CD14-positive monocyte (primary cell): ENCODE measurements at regions not wholly inside any gene's neighbourhood (a gene's known extent, or its start where the extent isn't known, plus 50 kb on each side); places are given as distances from the start of the nearest gene placed in this dataset.

ENCODE experiments used
- DNase-seq, 3 donors: peaks; one replicate each; pipeline ENCODE4 v3.0.0-alpha.2; 2011 to 2022
- H2AFZ ChIP-seq: 2 replicates; pipeline ENCODE4 v1.6.0; 2012; ENCODE audit warnings: mild to moderate bottlenecking, low read depth, low read length, inconsistent platforms; ENCODE audit not compliant: insufficient read depth, poor library complexity, severe bottlenecking
- H3K27ac ChIP-seq, 2 donors: 1 replicate in 1 of 2; 2 replicates in 1 of 2; pipeline ENCODE4 v1.5.1; 2012 to 2013; ENCODE audit warnings: low read length in 2 of 2, control low read depth in 1 of 2, inconsistent platforms in 1 of 2, low read depth in 1 of 2, mild to moderate bottlenecking in 1 of 2
- H3K27me3 ChIP-seq, 2 donors: one replicate each; pipeline versions ENCODE4 v1.6.0 to v1.6.1; 2011 to 2013; ENCODE audit warnings: low read length in 2 of 2; ENCODE audit not compliant: control insufficient read depth in 2 of 2, insufficient read depth in 2 of 2
- H3K36me3 ChIP-seq, 2 donors: replicated peaks in 1 of 2; 1 replicate in 1 of 2; 2 replicates in 1 of 2; pipeline versions ENCODE4 v1.5.1 to v1.6.1; 2012 to 2013; ENCODE audit warnings: low read length in 2 of 2, control low read depth in 1 of 2, inconsistent platforms in 1 of 2, mild to moderate bottlenecking in 1 of 2; ENCODE audit not compliant: insufficient read depth in 2 of 2, control insufficient read depth in 1 of 2
- H3K4me1 ChIP-seq, 2 donors: 1 replicate in 1 of 2; 2 replicates in 1 of 2; pipeline versions ENCODE4 v1.5.1 to v1.6.1; 2012 to 2013; ENCODE audit warnings: low read length in 2 of 2, control low read depth in 1 of 2, inconsistent platforms in 1 of 2, mild to moderate bottlenecking in 1 of 2, moderate library complexity in 1 of 2; ENCODE audit not compliant: insufficient read depth in 2 of 2, control insufficient read depth in 1 of 2
- H3K4me2 ChIP-seq: replicated peaks from 2 replicates; pipeline ENCODE3; 2012; ENCODE audit warnings: low read length, moderate library complexity, mild to moderate bottlenecking; ENCODE audit not compliant: poor library complexity, severe bottlenecking; ENCODE audit errors: extremely low read depth
- H3K4me3 ChIP-seq, 3 experiments: fragments of 200-600 bp in 1 of 3; sonication (generic) in 1 of 3; replicated peaks in 1 of 3; 1 replicate in 2 of 3; 2 replicates in 1 of 3; pipeline ENCODE4 v1.5.1; 2011 to 2013; ENCODE audit warnings: low read length in 3 of 3, mild to moderate bottlenecking in 3 of 3, control low read depth in 2 of 3, low read depth in 2 of 3, inconsistent platforms in 1 of 3, moderate library complexity in 1 of 3
- H3K79me2 ChIP-seq: 2 replicates; pipeline ENCODE4 v1.6.0; 2012; ENCODE audit warnings: mild to moderate bottlenecking, control low read depth, inconsistent platforms, low read length, moderate library complexity; ENCODE audit not compliant: insufficient read depth
- H3K9ac ChIP-seq: 2 replicates; pipeline ENCODE4 v1.6.0; 2017; ENCODE audit warnings: low read length, mild to moderate bottlenecking; ENCODE audit not compliant: insufficient read depth, poor library complexity, severe bottlenecking
- H3K9me3 ChIP-seq, 2 donors: replicated peaks in 1 of 2; 1 replicate in 1 of 2; 2 replicates in 1 of 2; pipeline versions ENCODE4 v1.5.1 to v1.6.1; 2012 to 2013; ENCODE audit warnings: low read length in 2 of 2, control low read depth in 1 of 2; ENCODE audit not compliant: control insufficient read depth in 1 of 2, insufficient read depth in 1 of 2
- H4K20me1 ChIP-seq: 2 replicates; pipeline ENCODE4 v1.6.0; 2012; ENCODE audit warnings: mild to moderate bottlenecking, low read length, control low read depth, moderate library complexity; ENCODE audit not compliant: insufficient read depth
- H3K27ac Mint-ChIP-seq, 7 donors: one replicate each; pipeline ENCODE4 v1.8.0; 2020; ENCODE audit warnings: mild to moderate bottlenecking in 7 of 7, mixed read lengths in 7 of 7, moderate library complexity in 6 of 7, inconsistent platforms in 2 of 7
- H3K27me3 Mint-ChIP-seq, 3 donors: one replicate each; pipeline ENCODE4 v1.8.0; 2021 to 2022; ENCODE audit warnings: low read depth in 3 of 3, mild to moderate bottlenecking in 3 of 3, mixed read lengths in 3 of 3, moderate library complexity in 3 of 3, inconsistent platforms in 1 of 3
- H3K36me3 Mint-ChIP-seq, 2 donors: one replicate each; pipeline ENCODE4 v1.8.0; 2020; ENCODE audit warnings: mixed read lengths in 2 of 2, inconsistent platforms in 1 of 2, mild to moderate bottlenecking in 1 of 2
- H3K4me1 Mint-ChIP-seq: one replicate; pipeline ENCODE4 v1.8.0; 2020; ENCODE audit warnings: mild to moderate bottlenecking, mixed read lengths
- H3K4me3 Mint-ChIP-seq, 2 donors: one replicate each; pipeline ENCODE4 v1.8.0; 2020; ENCODE audit warnings: mild to moderate bottlenecking in 2 of 2, mixed read lengths in 2 of 2, moderate library complexity in 1 of 2
- H3K9me3 Mint-ChIP-seq, 7 donors: one replicate each; pipeline ENCODE4 v1.8.0; 2020 to 2022; ENCODE audit warnings: mixed read lengths in 7 of 7, mild to moderate bottlenecking in 6 of 7, moderate library complexity in 6 of 7, inconsistent platforms in 2 of 7
- WGBS: methylation state at CpG from one replicate; pipeline ENCODE4 v1.1.5; 2013; ENCODE audit warnings: missing lambda C conversion rate; ENCODE audit not compliant: insufficient coverage; 5-methylcytosine and 5-hydroxymethylcytosine counted together
- intact Hi-C, 2 donors: fragments of 100-400 bp; cut with micrococcal nuclease; formaldehyde crosslinking; loops; one replicate each; pipeline versions ENCODE4 v1.15.0 to v1.15.1; 2023
- TF ChIP-seq, protein P1 (sequence below): fragments of 200-600 bp; IDR thresholded peaks from one replicate; pipeline ENCODE4 v1.8.0; 2022; ENCODE audit warnings: antibody characterized with exemption, mild to moderate bottlenecking

GRCh38 chrX:13440176-13440575 is 120.3 kb upstream of the ATXN3L start:
- Histone ChIP-seq H3K4me1 (no peaks in the 10 kb centered on the region), H3K79me2 (no peaks in the 10 kb centered on the region), H2AFZ (no peak overlapping the region), H3K9ac (no peak overlapping the region), H3K4me3 (no peak overlapping the region), H3K27me3 (peaks cover 0 to 21% of the 10 kb centered on the region in 2 donors), H3K9me3 (no peaks in the 10 kb centered on the region), H3K36me3 (no peaks in the 10 kb centered on the region), H3K27ac (no peak overlapping the region), H4K20me1 (no peaks in the 10 kb centered on the region), H3K4me2 (no peak overlapping the region)
- Mint-ChIP-seq H3K27me3 (peaks cover 0 to 14% (median 0%) of the 10 kb centered on the region in 3 donors), H3K4me1 (no peaks in the 10 kb centered on the region), H3K27ac (no peak overlapping the region), H3K4me3 (no peak overlapping the region), H3K9me3 (peaks cover 0 to 6% (median 2%) of the 10 kb centered on the region in 7 donors), H3K36me3 (no peaks in the 10 kb centered on the region)
- WGBS, result no CpG with 5 or more reads among the region's 2 CpGs
- intact Hi-C loops, result no loop called here
- no peak for DNase-seq
- TF ChIP-seq, protein P1, sequence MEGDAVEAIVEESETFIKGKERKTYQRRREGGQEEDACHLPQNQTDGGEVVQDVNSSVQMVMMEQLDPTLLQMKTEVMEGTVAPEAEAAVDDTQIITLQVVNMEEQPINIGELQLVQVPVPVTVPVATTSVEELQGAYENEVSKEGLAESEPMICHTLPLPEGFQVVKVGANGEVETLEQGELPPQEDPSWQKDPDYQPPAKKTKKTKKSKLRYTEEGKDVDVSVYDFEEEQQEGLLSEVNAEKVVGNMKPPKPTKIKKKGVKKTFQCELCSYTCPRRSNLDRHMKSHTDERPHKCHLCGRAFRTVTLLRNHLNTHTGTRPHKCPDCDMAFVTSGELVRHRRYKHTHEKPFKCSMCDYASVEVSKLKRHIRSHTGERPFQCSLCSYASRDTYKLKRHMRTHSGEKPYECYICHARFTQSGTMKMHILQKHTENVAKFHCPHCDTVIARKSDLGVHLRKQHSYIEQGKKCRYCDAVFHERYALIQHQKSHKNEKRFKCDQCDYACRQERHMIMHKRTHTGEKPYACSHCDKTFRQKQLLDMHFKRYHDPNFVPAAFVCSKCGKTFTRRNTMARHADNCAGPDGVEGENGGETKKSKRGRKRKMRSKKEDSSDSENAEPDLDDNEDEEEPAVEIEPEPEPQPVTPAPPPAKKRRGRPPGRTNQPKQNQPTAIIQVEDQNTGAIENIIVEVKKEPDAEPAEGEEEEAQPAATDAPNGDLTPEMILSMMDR, result no peak

- Mint-ChIP-seq H3K36me3 (no peaks in the 10 kb centered on the region), H3K27ac (no peak overlapping the region), H3K4me3 (no peak overlapping the region), H3K4me1 (no peaks in the 10 kb centered on the region), H3K27me3 (peaks cover 0 to 12% (median 0%) of the 10 kb centered on the region in 3 donors), H3K9me3 (peaks cover 0 to 5% (median 0%) of the 10 kb centered on the region in 7 donors)
- Histone ChIP-seq H4K20me1 (no peaks in the 10 kb centered on the region), H2AFZ (no peak overlapping the region), H3K36me3 (no peaks in the 10 kb centered on the region), H3K4me3 (no peak overlapping the region), H3K9me3 (no peaks in the 10 kb centered on the region), H3K4me2 (no peak overlapping the region), H3K27me3 (peaks cover 0 to 20% of the 10 kb centered on the region in 2 donors), H3K4me1 (no peaks in the 10 kb centered on the region), H3K79me2 (no peaks in the 10 kb centered on the region), H3K27ac (no peak overlapping the region), H3K9ac (no peak overlapping the region)
- TF ChIP-seq, protein P1, result no peak
- no CpG with 5 or more reads among the region's 2 CpGs for WGBS
- DNase-seq, result no peak
- intact Hi-C loops, result no loop called here
Observed at GRCh38 chrX:13433298-13433605, 113.4 kb upstream of the ATXN3L start.
